KOPT-K1 (cell line): ENCODE measurements at regions not wholly inside any gene's neighbourhood (a gene's known extent, or its start where the extent isn't known, plus 50 kb on each side); places are given as distances from the start of the nearest gene placed in this dataset.
"Not testable (repeated sequence)": the region's sequence is repeated elsewhere in the genome, so short reads cannot be mapped to it uniquely, and the experiment has no call there.

Source experiments
- H3K27ac ChIP-seq: fragments of 200-600 bp; sonication (generic); 2 replicates; pipeline ENCODE4 v1.5.1; 2016; ENCODE audit warnings: antibody characterized with exemption, mild to moderate bottlenecking, low read depth, low read length; ENCODE audit not compliant: poor library complexity, severe bottlenecking
- H3K36me3 ChIP-seq: fragments of 200-600 bp; sonication (generic); 2 replicates; pipeline ENCODE4 v1.5.1; 2017; ENCODE audit warnings: antibody characterized with exemption, mild to moderate bottlenecking, low read length, moderate library complexity; ENCODE audit not compliant: insufficient read depth
- H3K9me3 ChIP-seq: fragments of 200-600 bp; sonication (generic); 2 replicates; pipeline ENCODE4 v1.5.1; 2017; ENCODE audit warnings: antibody characterized with exemption, low read length, mild to moderate bottlenecking; ENCODE audit not compliant: insufficient read depth, poor library complexity, severe bottlenecking

DNA sequence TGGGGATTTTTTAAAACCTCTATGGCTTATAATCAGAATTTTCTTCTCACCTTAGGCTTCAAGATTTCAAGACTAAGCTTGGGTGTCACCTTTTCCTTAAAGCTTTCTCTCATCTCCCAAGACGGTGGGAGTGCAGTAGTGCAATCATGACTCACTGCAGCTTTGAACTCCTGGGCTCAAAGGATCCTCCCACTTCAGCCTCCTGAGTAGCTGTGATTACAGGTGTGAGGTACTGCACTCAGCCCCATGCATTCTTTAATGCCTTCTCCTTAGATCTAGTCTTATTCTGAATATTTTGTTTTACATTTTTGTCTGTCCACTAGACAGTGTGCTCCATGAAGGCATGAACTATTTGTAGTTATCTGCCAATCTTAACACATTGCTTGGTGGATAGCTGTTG, 55.7 kb upstream of the FAT3 start:
- Histone ChIP-seq H3K9me3 (no peaks in the 10 kb centered on the region), H3K27ac (no peak overlapping the region), H3K36me3 (no peaks in the 10 kb centered on the region)

DNA sequence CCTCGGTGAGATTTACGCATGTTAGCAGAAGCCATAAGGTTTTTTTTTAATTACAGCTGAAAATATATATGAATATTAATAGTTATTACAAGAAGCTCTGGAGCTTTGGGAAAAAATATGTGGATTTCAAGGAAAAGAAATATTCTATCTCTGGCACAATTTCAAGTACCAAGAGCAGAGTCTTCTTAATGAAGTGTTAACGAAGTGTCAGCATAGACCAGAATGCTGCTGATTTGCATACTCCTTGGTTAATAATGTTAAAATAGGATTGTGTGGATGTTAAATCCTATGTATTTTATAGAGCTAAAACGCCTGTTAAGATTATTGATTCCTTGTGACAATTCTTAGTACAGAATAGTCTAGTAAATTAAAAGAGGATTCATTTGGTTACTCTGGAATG, 57.0 kb upstream of the FAT3 start:
- Histone ChIP-seq H3K27ac (no peak overlapping the region), H3K9me3 (no peaks in the 10 kb centered on the region), H3K36me3 (no peaks in the 10 kb centered on the region)

GRCh38 chr11:92166335-92166734, 58.3 kb upstream of the FAT3 start:
- Histone ChIP-seq H3K27ac (no peak overlapping the region), H3K9me3 (no peaks in the 10 kb centered on the region), H3K36me3 (no peaks in the 10 kb centered on the region)

- Histone ChIP-seq H3K36me3 (no peaks in the 10 kb centered on the region), H3K9me3 (no peaks in the 10 kb centered on the region), H3K27ac (no peak overlapping the region)
These were observed 60.7 kb upstream of the FAT3 start for GRCh38 chr11:92163879-92164278.

- H3K36me3 ChIP-seq: no peaks in the 10 kb centered on the region
- no peak overlapping the region for H3K27ac ChIP-seq
- H3K9me3 ChIP-seq: no peaks in the 10 kb centered on the region
These were observed 61.8 kb upstream of the FAT3 start for GRCh38 chr11:92162776-92163175.

DNA sequence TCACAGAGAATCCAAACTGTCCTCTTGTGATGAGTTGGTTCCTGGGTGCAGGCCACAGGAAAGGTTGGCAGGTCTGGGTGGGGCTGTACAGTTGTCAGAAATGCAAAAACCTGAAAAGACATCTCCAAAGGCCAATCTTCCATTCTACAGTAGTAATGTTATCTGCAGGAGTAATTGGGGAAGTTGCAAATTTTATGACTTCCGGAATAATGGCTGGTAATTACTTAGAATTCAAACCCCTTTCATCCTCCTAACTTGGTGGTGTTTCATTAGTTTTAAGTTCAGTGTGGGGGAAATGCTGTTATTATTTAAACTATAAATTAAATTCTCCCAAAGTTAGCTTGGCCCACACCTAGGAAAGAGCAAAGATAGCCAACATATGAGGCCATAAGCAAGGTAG, 64.7 kb upstream of the FAT3 start:
- Histone ChIP-seq H3K27ac (no peak overlapping the region), H3K36me3 (no peaks in the 10 kb centered on the region), H3K9me3 (no peaks in the 10 kb centered on the region)

GRCh38 chr11:92157390-92157789, 67.2 kb upstream of the FAT3 start:
- not testable (repeated sequence) for H3K36me3 ChIP-seq, H3K9me3 ChIP-seq, H3K27ac ChIP-seq

- no peaks in the 10 kb centered on the region for H3K9me3 ChIP-seq
- no peaks in the 10 kb centered on the region for H3K36me3 ChIP-seq
- H3K27ac ChIP-seq: no peak overlapping the region
These were observed 70.0 kb upstream of the FAT3 start for GRCh38 chr11:92154611-92155010.

GRCh38 chr11:92154110-92154509, 70.5 kb upstream of the FAT3 start:
- Histone ChIP-seq H3K36me3 (no peaks in the 10 kb centered on the region), H3K9me3 (no peaks in the 10 kb centered on the region), H3K27ac (no peak overlapping the region)

DNA sequence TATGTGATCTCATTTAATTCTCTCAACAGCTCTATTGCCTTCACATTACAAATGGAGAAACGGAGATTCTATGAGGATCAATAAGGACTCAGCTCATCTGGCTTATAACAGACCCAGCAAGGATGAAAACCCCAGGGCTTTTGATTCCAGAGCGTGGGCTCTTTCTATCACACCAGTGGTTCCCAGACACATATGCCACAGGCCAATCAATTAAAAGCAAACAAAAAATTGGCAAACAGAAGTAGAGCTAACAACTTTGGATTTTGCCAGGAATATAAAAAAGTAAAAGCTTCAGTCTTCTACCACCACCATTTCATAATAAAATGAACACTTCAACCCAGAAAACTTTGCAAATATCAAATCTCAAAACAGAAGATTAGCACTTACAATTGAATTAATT, 71.1 kb upstream of the FAT3 start:
- H3K9me3 ChIP-seq: no peaks in the 10 kb centered on the region

DNA sequence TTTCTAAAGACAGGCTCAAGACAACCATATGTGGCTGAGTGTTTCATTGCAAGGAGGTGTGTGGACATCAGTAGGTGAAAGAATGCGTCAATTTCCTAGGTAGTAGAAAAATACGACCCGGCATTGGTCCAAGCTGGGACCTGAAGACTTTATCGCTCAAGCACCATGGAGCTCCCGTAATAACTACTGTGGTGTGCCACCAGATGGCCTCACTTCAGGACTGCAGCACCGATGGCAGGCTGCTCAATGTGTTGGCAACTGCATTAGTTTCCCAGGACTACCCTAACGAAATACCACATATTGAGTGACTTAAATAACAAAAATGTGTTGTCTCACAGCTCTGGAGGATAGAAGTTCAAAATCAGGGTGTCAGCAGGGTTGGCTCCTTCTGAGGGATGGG, 72.4 kb upstream of the FAT3 start:
- Histone ChIP-seq H3K9me3 (no peaks in the 10 kb centered on the region), H3K27ac (no peak overlapping the region), H3K36me3 (no peaks in the 10 kb centered on the region)

More for the DNA sequence above, 71.1 kb upstream of the FAT3 start:
- Histone ChIP-seq H3K27ac (no peak overlapping the region), H3K36me3 (no peaks in the 10 kb centered on the region)

GRCh38 chr11:92149996-92150395, 74.6 kb upstream of the FAT3 start:
- Histone ChIP-seq H3K27ac (no peak overlapping the region), H3K9me3 (no peaks in the 10 kb centered on the region)

GRCh38 chr11:92141725-92142124, 82.9 kb upstream of the FAT3 start:
- Histone ChIP-seq H3K36me3 (no peaks in the 10 kb centered on the region), H3K9me3 (no peaks in the 10 kb centered on the region), H3K27ac (no peak overlapping the region)

More at GRCh38 chr11:92149996-92150395, 74.6 kb upstream of the FAT3 start:
- H3K36me3 ChIP-seq: no peaks in the 10 kb centered on the region

- H3K36me3 ChIP-seq: no peaks in the 10 kb centered on the region
- H3K27ac ChIP-seq: no peak overlapping the region
- no peaks in the 10 kb centered on the region for H3K9me3 ChIP-seq
These were observed 83.5 kb upstream of the FAT3 start for GRCh38 chr11:92141159-92141558.

DNA sequence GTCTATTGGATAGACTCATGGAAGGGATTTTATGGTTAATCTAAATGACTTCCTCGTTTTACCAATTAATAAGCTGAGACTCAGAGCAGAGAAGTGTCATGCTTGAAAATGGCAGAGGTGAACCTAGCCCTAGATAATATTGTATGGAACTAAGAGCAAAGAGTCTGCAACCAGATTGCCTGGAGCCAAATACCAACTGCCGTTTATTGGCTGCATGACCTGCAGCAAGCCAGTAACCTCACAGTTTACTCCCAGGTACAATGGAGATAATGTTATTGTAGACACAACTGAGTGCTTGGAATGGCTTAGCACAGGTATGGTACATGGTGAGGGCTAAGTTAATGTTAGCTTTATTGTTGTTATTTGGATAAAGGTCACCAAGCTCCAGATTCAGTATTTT, 84.6 kb upstream of the FAT3 start:
- Histone ChIP-seq H3K27ac (no peak overlapping the region), H3K9me3 (no peaks in the 10 kb centered on the region), H3K36me3 (no peaks in the 10 kb centered on the region)

- no peak overlapping the region for H3K27ac ChIP-seq
- no peaks in the 10 kb centered on the region for H3K9me3 ChIP-seq
- H3K36me3 ChIP-seq: no peaks in the 10 kb centered on the region
These were observed 86.3 kb upstream of the FAT3 start for GRCh38 chr11:92138296-92138695.

DNA sequence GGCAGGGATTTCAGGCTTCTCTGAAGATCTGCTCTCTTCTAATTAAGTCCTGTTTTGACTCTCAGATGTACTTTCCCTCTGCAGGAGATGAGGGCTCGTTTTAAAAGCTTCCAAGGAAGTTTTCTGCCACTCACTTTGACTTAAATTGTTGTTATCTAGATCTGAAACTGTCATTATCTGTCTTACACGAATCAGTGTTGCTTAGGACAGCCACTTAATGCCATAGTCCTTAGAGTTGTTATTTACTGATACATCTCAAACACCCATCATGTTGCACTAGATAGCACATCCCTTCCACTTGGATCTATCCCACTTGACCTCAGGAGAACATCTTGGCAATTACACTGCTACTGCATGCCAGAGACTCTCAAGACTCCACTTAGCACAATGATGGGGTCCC, 86.9 kb upstream of the FAT3 start:
- no peak overlapping the region for H3K27ac ChIP-seq
- H3K36me3 ChIP-seq: no peaks in the 10 kb centered on the region
- no peaks in the 10 kb centered on the region for H3K9me3 ChIP-seq
